ENCODE measurements at regions not wholly inside any gene's neighbourhood (a gene's known extent, or its start where the extent isn't known, plus 50 kb on each side); places are given as distances from the start of the nearest gene placed in this dataset.

DNA sequence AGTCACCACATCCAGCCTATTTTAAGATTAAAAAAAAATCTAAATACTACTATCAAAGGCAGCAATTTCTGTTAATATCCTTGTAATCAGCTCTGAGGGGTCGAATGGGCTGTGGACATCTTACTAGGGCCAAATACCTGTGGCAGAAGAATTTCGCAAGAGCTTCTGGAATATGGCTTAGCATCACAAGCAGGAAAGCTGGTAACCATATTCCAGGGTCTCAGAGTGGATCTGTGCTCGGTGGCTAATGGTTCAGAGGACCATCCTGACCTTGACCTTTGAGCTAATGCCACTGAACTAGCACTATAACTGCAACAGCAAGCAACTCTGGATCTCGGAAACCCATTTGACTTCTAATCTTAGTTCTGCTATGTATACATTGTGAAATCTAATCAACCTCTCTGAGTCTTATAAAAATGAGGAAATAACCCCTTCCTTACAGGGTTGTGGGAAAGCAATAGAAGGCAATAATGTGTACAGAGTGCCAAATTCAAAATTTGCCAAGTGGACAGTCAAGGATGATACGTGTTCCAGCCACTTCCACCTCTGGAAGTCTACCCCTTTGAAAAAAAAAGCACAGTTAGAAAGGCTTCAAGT is 65.5 kb downstream of the CYP26A1 start:
- intact Hi-C loops (cut with DNase I, micrococcal nuclease), result no loop called here
- no peak for DNase-seq
- POLR2A ChIA-PET, result no interaction called here
- ATAC-seq (ENCODE audit: poor library complexity), result no peak
- Mint-ChIP-seq H3K27ac (no peak overlapping the region), H3K27me3 (peaks cover 38% of the 10 kb centered on the region), H3K9me3 (no peaks in the 10 kb centered on the region), H3K4me1 (ENCODE audit: low read depth) (no peaks in the 10 kb centered on the region), H3K4me3 (no peak overlapping the region), H3K36me3 (ENCODE audit: low read depth) (no peaks in the 10 kb centered on the region)
- H3K27ac ChIP-seq (ENCODE audit: low read depth in 1 of 2, low read length in 2 of 2), result no peak overlapping the region
- no peaks in the 10 kb centered on the region for H3K36me3 ChIP-seq (ENCODE audit: insufficient read depth, low read length)
- H3K9me3 ChIP-seq (ENCODE audit: control insufficient read depth in 1 of 2, insufficient read depth in 1 of 2, low read length in 2 of 2), result no peaks in the 10 kb centered on the region
- H3K4me1 ChIP-seq (ENCODE audit: insufficient read depth, low read length), result no peaks in the 10 kb centered on the region
- TF ChIP-seq, protein P1, sequence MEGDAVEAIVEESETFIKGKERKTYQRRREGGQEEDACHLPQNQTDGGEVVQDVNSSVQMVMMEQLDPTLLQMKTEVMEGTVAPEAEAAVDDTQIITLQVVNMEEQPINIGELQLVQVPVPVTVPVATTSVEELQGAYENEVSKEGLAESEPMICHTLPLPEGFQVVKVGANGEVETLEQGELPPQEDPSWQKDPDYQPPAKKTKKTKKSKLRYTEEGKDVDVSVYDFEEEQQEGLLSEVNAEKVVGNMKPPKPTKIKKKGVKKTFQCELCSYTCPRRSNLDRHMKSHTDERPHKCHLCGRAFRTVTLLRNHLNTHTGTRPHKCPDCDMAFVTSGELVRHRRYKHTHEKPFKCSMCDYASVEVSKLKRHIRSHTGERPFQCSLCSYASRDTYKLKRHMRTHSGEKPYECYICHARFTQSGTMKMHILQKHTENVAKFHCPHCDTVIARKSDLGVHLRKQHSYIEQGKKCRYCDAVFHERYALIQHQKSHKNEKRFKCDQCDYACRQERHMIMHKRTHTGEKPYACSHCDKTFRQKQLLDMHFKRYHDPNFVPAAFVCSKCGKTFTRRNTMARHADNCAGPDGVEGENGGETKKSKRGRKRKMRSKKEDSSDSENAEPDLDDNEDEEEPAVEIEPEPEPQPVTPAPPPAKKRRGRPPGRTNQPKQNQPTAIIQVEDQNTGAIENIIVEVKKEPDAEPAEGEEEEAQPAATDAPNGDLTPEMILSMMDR (IDR thresholded peaks at IDR 0.05), result no peak
- H3K4me3 ChIP-seq (ENCODE audit: low read length), result no peak overlapping the region
- H3K27me3 ChIP-seq (ENCODE audit: control insufficient read depth in 1 of 2, insufficient read depth in 2 of 2, low read length in 2 of 2), result no peaks in the 10 kb centered on the region
- CTCF ChIA-PET, result no interaction called here

DNA sequence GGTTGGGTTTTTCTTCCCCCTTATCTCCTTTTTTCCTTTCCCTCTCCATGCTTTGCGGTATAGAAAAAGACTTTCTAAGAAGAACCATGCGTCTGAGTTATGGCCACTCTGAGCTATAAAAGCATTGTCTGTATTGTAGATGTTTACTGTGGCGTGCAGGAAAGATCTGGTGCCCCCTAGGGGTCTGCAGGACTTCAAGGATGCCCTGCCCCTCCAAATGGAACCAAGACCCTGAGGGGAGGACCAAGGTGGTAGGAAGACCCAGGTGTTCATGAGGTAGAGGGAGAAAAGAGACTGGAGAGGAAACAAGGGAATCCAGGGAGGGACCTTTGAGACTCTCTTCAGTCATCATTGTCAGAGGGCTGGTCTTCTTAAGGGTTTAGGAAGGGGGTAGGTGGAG is 68.8 kb downstream of the CYP26A1 start:
- Mint-ChIP-seq H3K9me3 (no peaks in the 10 kb centered on the region), H3K36me3 (ENCODE audit: low read depth) (no peaks in the 10 kb centered on the region), H3K27ac (no peak overlapping the region), H3K4me1 (ENCODE audit: low read depth) (no peaks in the 10 kb centered on the region), H3K27me3 (peaks cover 43% of the 10 kb centered on the region), H3K4me3 (no peak overlapping the region)
- Histone ChIP-seq H3K9me3 (ENCODE audit: control insufficient read depth in 1 of 2, insufficient read depth in 1 of 2, low read length in 2 of 2) (no peaks in the 10 kb centered on the region), H3K27me3 (ENCODE audit: control insufficient read depth in 1 of 2, insufficient read depth in 2 of 2, low read length in 2 of 2) (peaks cover 0 to 4% of the 10 kb centered on the region in 2 experiments), H3K36me3 (ENCODE audit: insufficient read depth, low read length) (no peaks in the 10 kb centered on the region), H3K27ac (ENCODE audit: low read depth in 1 of 2, low read length in 2 of 2) (no peak overlapping the region), H3K4me1 (ENCODE audit: insufficient read depth, low read length) (no peaks in the 10 kb centered on the region), H3K4me3 (ENCODE audit: low read length) (no peak overlapping the region)
- ChIA-PET CTCF (no interaction called here), POLR2A (no interaction called here)
- ATAC-seq (ENCODE audit: poor library complexity), result no peak
- no peak for DNase-seq
- TF ChIP-seq, protein P1 (IDR thresholded peaks at IDR 0.05), result no peak
- intact Hi-C loops (cut with DNase I, micrococcal nuclease), result no loop called here

DNA sequence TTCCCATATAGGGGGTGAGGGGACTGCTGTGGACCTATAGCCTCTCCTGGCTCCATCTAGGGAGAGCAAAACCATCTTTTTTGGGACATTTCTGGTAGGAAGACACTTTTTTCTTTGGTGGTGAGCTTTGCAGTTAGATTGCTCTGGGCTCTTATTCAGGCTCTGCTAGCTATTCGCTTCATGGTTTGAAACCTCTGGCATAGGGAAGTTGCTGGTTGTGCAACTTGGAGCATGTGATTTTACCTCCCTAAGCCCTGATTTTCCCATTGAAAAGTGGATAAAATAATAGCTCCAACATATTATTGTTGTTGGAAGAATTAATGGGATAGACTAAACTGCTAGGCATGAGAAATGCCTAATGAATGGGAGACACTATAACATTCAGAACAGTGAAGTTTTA is 69.6 kb downstream of the CYP26A1 start:
- CTCF ChIA-PET, result no interaction called here

More for the DNA sequence above, 69.6 kb downstream of the CYP26A1 start:
- TF ChIP-seq, protein P1 (IDR thresholded peaks at IDR 0.05), result no peak
- POLR2A ChIA-PET, result no interaction called here
- no peak overlapping the region for H3K27ac ChIP-seq (ENCODE audit: low read depth in 1 of 2, low read length in 2 of 2)
- Mint-ChIP-seq H3K36me3 (ENCODE audit: low read depth) (no peaks in the 10 kb centered on the region), H3K4me3 (no peak overlapping the region), H3K4me1 (ENCODE audit: low read depth) (no peaks in the 10 kb centered on the region), H3K27me3 (peaks cover 45% of the 10 kb centered on the region), H3K9me3 (no peaks in the 10 kb centered on the region), H3K27ac (no peak overlapping the region)
- H3K4me1 ChIP-seq (ENCODE audit: insufficient read depth, low read length), result no peaks in the 10 kb centered on the region
- no peaks in the 10 kb centered on the region for H3K36me3 ChIP-seq (ENCODE audit: insufficient read depth, low read length)
- intact Hi-C loops (cut with DNase I, micrococcal nuclease), result no loop called here
- ATAC-seq (ENCODE audit: poor library complexity) (no peak), DNase-seq (no peak)
- H3K9me3 ChIP-seq (ENCODE audit: control insufficient read depth in 1 of 2, insufficient read depth in 1 of 2, low read length in 2 of 2), result no peaks in the 10 kb centered on the region
- no peak overlapping the region for H3K4me3 ChIP-seq (ENCODE audit: low read length)
- peaks cover 0 to 4% of the 10 kb centered on the region in 2 experiments for H3K27me3 ChIP-seq (ENCODE audit: control insufficient read depth in 1 of 2, insufficient read depth in 2 of 2, low read length in 2 of 2)
